ENCODE measurements at regions not wholly inside any gene's neighbourhood (a gene's known extent, or its start where the extent isn't known, plus 50 kb on each side); places are given as distances from the start of the nearest gene placed in this dataset.

DNA sequence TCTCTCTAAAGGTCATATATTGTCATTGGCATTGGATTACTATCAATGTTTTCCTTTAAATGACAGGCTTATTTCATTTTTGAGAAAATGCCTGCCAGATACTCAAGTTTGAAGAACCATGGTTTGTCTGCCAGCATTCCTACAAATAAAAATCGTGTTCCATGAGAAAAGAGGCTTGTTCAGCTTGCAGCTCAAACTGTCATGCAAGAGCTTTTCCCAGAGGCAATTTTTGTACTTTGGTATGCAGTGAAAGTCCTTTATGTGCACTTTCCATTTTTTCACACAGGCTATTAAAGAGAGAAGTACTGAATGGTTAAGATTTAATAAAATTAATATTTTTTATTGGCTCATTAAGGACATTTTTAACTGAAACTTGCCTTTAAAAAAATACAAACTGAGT is 110.4 kb downstream of the FBXO4 start:
- H3K14ac ChIP-seq (ENCODE audit: insufficient read depth, low read length) = no peak overlapping the region
- H2AK5ac ChIP-seq (ENCODE audit: insufficient read length, low read length) = no peak overlapping the region
- H2BK5ac ChIP-seq (ENCODE audit: insufficient read length, low read length) = no peak overlapping the region
- H4K5ac ChIP-seq (ENCODE audit: insufficient read length, low read depth, low read length) = no peak overlapping the region
- H3K27me3 Mint-ChIP-seq (ENCODE audit: low read depth) = no peaks in the 10 kb centered on the region; the same call in 1 of the 2 replicates
- H3T11ph ChIP-seq (ENCODE audit: low read length) = no peak overlapping the region
- no peak overlapping the region for H3K4me3 Mint-ChIP-seq
- H3K27me3 ChIP-seq (ENCODE audit: insufficient read depth, low read length) = no peaks in the 10 kb centered on the region
- H3K79me1 ChIP-seq (ENCODE audit: insufficient read depth, low read depth, low read length, poor library complexity, severe bottlenecking) = no peaks in the 10 kb centered on the region
- H4K8ac ChIP-seq (replicated peaks; ENCODE audit: insufficient read length, low read depth, low read length) = no peak overlapping the region
- no peak overlapping the region for H3K4ac ChIP-seq (ENCODE audit: low read depth, low read length)
- H4K91ac ChIP-seq (ENCODE audit: insufficient read length, low read depth, low read length) = no peak overlapping the region
- H2BK15ac ChIP-seq (ENCODE audit: low read depth, low read length) = no peak overlapping the region
- H4K20me1 ChIP-seq (ENCODE audit: control insufficient read depth, insufficient read depth, insufficient read length) = no peaks in the 10 kb centered on the region
- H2AFZ ChIP-seq (ENCODE audit: low read length) = no peak overlapping the region
- no peak overlapping the region for H3K27ac Mint-ChIP-seq
- no peaks in the 10 kb centered on the region for H3K79me2 ChIP-seq (ENCODE audit: insufficient read depth, low read length)
- no peaks in the 10 kb centered on the region for H3K9me3 Mint-ChIP-seq
- no peak overlapping the region for H3K56ac ChIP-seq (ENCODE audit: insufficient read length, low read depth, low read length)
- WGBS (ENCODE audit: extremely low coverage, insufficient read length, low lambda C conversion rate) = no CpG with 5 or more reads among the region's 1 CpG
- no peak overlapping the region for H3K27ac ChIP-seq (ENCODE audit: insufficient read length, low read depth, low read length)
- H3K9me3 ChIP-seq (ENCODE audit: control insufficient read depth, low read depth, low read length) = no peaks in the 10 kb centered on the region
- H3K18ac ChIP-seq (ENCODE audit: insufficient read length, low read depth, low read length) = no peak overlapping the region
- no peak overlapping the region for H3K4me2 ChIP-seq (ENCODE audit: insufficient read depth, insufficient read length, low read length)
- TF ChIP-seq, protein P1, sequence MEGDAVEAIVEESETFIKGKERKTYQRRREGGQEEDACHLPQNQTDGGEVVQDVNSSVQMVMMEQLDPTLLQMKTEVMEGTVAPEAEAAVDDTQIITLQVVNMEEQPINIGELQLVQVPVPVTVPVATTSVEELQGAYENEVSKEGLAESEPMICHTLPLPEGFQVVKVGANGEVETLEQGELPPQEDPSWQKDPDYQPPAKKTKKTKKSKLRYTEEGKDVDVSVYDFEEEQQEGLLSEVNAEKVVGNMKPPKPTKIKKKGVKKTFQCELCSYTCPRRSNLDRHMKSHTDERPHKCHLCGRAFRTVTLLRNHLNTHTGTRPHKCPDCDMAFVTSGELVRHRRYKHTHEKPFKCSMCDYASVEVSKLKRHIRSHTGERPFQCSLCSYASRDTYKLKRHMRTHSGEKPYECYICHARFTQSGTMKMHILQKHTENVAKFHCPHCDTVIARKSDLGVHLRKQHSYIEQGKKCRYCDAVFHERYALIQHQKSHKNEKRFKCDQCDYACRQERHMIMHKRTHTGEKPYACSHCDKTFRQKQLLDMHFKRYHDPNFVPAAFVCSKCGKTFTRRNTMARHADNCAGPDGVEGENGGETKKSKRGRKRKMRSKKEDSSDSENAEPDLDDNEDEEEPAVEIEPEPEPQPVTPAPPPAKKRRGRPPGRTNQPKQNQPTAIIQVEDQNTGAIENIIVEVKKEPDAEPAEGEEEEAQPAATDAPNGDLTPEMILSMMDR (conservative IDR thresholded peaks at IDR 0.05) = no peak
- H2BK120ac ChIP-seq (ENCODE audit: low read depth, low read length, poor library complexity, severe bottlenecking) = no peak overlapping the region
- no peak overlapping the region for H2BK20ac ChIP-seq (ENCODE audit: low read depth, low read length, poor library complexity, severe bottlenecking)
- no peak overlapping the region for H2BK12ac ChIP-seq (ENCODE audit: insufficient read length, low read depth, low read length)
- DNase-seq = no peak
- H3K9ac ChIP-seq (ENCODE audit: extremely low read depth, insufficient read length, low read length) = no peak overlapping the region
- no peak overlapping the region for H3K23ac ChIP-seq (ENCODE audit: insufficient read length, low read depth, low read length)
- no peaks in the 10 kb centered on the region for H3K36me3 Mint-ChIP-seq (ENCODE audit: insufficient read depth in 1 of 3, low read depth in 3 of 3)
- no peaks in the 10 kb centered on the region for H3K23me2 ChIP-seq (ENCODE audit: insufficient read length, low read depth, low read length, poor library complexity, severe bottlenecking)
- peaks cover 4% of the 10 kb centered on the region; the same call in 1 of the 2 replicates for H3K4me1 ChIP-seq (ENCODE audit: insufficient read depth, low read length)
- peaks cover 14 to 16% of the 10 kb centered on the region in 2 experiments for H3K4me1 Mint-ChIP-seq
